ENCODE measurements at regions not wholly inside any gene's neighbourhood (a gene's known extent, or its start where the extent isn't known, plus 50 kb on each side); places are given as distances from the start of the nearest gene placed in this dataset.
"Not testable (repeated sequence)": the region's sequence is repeated elsewhere in the genome, so short reads cannot be mapped to it uniquely, and the experiment has no call there.

DNA sequence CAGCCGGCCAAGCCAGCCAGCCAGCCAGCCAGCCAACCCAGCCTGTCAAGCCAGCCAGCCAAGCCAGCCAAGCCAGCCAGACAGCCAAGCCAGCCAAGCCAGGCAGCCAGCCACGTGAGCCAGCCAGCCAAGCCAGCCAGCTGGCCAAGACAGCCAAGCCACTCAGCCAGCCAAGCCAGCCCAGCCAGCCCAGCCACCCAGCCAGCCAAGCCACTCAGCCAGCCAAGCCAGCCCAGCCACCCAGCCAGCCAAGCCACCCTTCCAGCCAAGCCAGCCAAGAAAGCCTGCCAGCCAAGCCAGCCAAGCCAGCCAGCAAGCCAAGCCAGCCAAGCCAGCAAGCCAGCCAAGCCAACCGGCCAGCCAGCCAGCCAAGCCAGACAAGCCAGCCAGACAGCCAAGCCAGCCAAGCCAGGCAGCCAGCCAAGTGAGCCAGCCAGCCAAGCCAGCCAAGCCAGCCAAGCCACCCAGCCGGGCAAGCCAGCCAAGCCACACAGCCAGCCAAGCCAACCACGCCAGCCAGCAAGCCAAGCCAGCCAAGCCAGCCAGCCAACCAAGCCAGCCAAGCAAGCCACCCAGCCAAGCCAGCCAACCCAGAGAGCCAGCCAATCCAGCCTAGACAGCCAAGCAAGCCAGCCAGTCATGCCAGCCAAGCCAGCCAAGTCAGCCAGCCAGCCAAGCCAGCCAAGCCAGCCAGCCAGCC, 199.5 kb downstream of the GOLGA6L6 start:
- in situ Hi-C loops (cut with MboI; ENCODE audit: low sequenced_read_pairs, unreplicated experiment), result no loop called here
- TF ChIP-seq, protein P1, sequence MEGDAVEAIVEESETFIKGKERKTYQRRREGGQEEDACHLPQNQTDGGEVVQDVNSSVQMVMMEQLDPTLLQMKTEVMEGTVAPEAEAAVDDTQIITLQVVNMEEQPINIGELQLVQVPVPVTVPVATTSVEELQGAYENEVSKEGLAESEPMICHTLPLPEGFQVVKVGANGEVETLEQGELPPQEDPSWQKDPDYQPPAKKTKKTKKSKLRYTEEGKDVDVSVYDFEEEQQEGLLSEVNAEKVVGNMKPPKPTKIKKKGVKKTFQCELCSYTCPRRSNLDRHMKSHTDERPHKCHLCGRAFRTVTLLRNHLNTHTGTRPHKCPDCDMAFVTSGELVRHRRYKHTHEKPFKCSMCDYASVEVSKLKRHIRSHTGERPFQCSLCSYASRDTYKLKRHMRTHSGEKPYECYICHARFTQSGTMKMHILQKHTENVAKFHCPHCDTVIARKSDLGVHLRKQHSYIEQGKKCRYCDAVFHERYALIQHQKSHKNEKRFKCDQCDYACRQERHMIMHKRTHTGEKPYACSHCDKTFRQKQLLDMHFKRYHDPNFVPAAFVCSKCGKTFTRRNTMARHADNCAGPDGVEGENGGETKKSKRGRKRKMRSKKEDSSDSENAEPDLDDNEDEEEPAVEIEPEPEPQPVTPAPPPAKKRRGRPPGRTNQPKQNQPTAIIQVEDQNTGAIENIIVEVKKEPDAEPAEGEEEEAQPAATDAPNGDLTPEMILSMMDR (IDR thresholded peaks at IDR 0.05; ENCODE audit: borderline replicate concordance, control extremely low read depth, extremely low read depth, insufficient read depth, missing control alignments), result no peak

DNA sequence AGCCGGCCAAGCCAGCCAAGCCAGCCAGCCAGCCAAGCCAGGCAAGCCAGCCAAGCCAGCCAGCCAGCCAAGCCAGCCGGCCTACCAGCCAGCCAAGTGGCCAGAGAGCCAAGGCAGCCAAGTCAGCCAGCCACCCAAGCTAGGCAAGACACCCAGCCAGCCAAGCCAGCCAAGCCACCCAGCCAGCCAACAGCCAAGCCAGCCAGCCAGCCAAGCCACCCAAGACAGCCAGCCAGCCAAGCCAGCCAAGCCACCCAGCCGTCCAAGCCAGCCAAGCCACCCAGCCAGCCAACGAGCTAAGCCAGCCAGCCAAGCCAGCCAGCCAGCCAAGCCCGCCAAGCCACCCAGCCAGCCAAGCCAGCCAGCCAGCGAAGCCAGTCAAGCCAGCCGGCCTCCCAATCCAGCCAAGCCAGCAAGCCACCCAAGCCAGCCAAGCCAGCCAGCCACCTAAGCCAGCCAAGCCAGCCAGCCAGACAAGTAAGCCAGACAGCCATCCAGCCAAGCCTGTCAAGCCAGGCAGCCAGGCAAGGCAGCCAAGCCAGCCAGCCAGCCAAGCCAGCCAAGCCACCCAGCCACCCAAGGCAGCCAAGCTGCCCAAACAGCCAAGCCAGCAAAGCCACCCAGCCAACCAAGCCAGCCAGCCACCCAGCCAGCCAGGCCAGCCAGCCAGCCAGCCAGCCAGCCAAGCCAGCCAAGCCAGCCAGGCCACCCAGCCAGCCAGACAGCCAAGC, 200.5 kb downstream of the GOLGA6L6 start:
- in situ Hi-C loops (cut with MboI; ENCODE audit: low sequenced_read_pairs, unreplicated experiment), result no loop called here
- TF ChIP-seq, protein P1 (IDR thresholded peaks at IDR 0.05; ENCODE audit: borderline replicate concordance, control extremely low read depth, extremely low read depth, insufficient read depth, missing control alignments), result no peak
- DNase-seq (ENCODE audit: low spot score), result peak; percentile 84

More for the DNA sequence above, 199.5 kb downstream of the GOLGA6L6 start:
- DNase-seq (ENCODE audit: low spot score), result peak; percentile 69

DNA sequence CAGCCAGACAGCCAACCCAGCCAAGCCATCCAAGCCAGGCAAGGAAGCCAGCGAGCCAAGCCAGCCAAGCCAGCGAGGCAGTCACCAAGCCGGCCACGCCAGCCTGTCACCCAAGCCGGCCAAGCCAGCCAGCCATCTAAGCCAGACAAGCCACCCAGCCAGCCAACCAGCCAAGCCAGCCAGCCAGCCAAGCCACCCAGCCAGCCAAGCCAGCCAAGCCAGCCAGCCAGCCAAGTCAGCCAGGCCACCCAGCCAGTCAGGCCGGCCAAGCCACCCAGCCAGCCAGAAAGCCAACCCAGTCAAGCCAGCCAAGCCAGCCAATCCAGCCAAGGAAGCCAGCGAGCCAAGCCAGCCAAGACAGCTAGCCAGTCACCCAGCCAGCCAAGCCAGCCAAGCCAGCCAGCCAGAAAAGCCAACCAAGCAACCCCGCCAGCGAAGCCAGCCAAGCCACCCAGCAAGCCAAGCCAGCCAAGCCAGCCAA, 201.2 kb downstream of the GOLGA6L6 start:
- DNase-seq (ENCODE audit: low spot score), result peak; percentile 71
- in situ Hi-C loops (cut with MboI; ENCODE audit: low sequenced_read_pairs, unreplicated experiment), result no loop called here
- TF ChIP-seq, protein P1 (IDR thresholded peaks at IDR 0.05; ENCODE audit: borderline replicate concordance, control extremely low read depth, extremely low read depth, insufficient read depth, missing control alignments), result no peak

DNA sequence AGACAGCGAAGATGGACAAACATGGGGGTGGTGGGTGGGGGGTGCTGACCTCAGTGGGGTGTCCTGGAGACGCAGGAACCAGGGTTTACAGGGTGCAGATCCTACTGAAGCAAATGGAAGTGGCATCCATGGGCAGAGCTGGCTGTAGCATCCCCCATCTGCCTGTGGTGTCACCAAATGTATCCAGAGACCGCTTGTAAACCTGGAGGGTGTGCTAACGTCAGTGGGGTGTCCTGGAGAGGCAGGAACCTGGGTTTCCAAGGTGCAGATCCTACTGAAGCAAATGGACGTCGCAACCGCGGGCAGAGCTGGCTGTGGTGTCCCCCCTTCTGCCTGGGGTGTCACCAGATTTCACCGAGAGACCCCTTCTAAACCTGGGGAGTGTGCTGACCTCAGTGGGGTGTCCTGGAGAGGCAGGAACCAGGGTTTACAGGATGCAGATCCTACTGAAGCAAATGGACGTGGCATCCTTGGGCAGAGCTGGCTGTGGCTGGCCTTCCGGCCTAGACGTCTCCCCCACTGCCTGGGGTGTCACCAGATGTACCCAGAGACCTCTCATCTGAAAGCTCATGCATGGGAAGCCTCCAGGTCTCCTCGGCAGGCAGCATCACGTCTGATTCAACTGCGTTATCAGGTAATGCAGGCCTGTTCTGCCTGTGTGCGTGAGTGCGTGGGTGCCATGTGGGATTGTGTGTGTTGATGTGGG, 202.4 kb downstream of the GOLGA6L6 start:
- DNase-seq (ENCODE audit: low spot score), result peak; percentile 25
- in situ Hi-C loops (cut with MboI; ENCODE audit: low sequenced_read_pairs, unreplicated experiment), result not testable (repeated sequence)

DNA sequence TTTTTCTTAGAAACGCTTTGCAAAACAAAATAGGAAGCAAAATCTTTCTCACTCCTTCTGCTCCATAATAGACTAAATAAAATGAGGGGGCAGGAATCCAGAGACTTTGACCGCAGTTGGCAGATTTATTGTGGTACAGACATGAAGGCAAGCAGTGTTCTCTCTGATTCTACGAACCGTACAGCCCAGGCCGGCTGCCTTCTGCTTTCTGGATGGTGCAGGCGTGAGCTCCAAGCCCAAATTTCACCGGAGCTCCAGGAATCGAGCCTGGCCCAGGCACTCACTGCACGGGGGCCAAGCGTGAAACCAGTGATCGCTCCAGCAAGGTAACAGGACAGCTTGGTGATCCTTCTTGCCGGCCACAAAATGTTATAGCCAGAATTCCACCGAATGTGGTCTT, 202.9 kb downstream of the GOLGA6L6 start:
- in situ Hi-C loops (cut with MboI; ENCODE audit: low sequenced_read_pairs, unreplicated experiment); DNase-seq (ENCODE audit: low spot score): not testable (repeated sequence)

DNA sequence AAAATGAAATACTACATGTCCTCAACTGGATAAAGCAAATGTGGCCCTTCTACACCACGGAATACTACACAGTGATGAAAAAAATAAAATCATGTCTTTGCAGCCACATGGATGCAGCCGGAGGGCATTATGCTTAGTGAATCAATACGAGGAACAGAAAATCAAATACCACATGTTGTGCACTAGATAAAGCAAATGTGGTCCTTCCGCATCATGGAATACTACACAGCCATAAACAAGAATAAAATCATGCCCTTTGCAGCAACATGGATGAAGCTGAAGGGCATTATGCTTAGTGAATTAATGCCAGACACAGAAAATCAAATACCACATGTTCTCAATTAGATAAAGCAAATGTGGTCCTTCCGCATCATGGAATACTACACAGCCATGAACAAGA, 204.4 kb downstream of the GOLGA6L6 start:
- in situ Hi-C loops (cut with MboI; ENCODE audit: low sequenced_read_pairs, unreplicated experiment); DNase-seq (ENCODE audit: low spot score): not testable (repeated sequence)

DNA sequence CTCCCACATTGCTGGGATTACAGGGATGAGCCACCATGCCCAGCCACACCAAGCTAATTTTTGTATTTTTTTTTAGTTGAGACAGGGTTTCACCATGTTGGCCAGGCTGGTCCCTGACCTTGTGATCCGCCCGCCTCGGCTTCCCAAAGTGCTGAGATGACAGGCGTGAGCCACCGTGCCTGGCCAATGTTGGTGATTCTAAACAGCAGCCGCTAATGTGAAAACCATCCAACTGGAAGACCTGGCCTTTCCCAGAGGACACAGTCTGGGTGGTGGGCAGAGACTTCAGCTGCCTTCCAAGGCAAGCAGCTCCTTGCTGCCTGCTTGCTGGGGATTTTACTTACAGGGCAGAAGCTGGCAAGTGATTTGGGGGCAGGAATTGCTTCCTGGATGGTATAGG, 207.1 kb downstream of the GOLGA6L6 start:
- in situ Hi-C loops (cut with MboI; ENCODE audit: low sequenced_read_pairs, unreplicated experiment); DNase-seq (ENCODE audit: low spot score): not testable (repeated sequence)

DNA sequence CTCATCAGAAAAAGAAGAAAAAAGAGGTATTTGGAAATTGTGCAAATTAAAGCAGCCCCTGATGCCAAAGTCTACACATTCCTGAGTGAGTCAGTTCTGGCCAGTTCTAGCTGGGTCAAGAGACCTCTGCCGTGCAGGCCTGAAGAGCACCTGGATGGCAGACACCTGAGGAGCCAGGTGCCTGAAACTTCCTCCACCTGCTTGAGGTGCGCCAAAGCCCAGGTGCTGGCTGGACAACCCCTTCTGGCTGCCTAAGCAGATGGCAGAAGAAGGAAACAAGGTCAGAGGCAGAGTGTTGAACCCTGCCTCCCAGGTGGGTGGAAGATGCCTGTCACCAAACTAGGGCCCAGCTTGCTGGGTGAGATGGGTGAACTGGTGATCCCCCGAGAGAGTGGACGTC, 215.8 kb downstream of the GOLGA6L6 start:
- DNase-seq (ENCODE audit: low spot score); in situ Hi-C loops (cut with MboI; ENCODE audit: low sequenced_read_pairs, unreplicated experiment): not testable (repeated sequence)

DNA sequence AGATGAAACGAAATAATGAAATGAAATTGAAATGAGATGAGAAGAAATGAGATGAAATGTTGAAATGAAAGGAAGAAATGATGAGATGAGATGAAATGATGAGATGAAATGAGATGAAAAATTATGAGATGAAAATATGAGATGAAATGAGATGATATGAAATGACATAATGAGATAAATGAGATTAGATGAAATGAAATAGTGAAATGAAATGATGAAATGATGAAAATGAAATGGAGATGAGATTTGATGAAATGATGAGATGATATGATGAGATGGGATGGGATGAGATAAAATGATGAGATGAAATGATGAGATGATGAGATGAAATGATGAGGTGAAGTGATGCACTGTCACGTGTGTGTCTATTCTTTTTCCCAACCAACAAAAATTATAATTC, 224.5 kb downstream of the GOLGA6L6 start:
- DNase-seq (ENCODE audit: low spot score); in situ Hi-C loops (cut with MboI; ENCODE audit: low sequenced_read_pairs, unreplicated experiment): not testable (repeated sequence)

DNA sequence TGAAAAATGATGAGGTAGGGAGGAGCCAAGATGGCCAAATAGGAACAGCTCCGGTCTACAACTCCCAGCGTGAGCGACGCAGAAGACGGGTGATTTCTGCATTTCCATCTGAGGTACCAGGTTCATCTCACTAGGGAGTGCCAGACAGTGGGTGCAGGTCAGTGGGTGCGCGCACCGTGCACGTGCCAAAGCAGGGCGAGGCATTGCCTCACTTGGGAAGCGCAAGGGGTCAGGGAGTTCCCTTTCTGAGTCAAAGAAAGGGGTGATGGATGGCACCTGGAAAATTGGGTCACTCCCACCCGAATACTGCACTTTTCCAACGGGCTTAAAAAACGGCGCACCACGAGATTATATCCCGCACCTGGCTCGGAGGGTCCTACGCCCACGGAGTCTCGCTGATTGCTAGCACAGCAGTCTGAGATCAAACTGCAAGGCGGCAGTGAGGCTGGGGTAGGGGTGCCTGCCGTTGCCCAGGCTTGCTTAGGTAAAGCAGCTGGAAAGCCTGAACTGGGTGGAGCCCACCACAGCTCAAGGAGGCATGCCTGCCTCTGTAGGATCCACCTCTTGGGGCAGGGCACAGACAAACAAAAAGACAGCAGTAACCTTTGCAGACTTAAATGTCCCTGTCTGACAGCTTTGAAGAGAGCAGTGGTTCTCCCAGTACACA, 230.5 kb downstream of the GOLGA6L6 start:
- DNase-seq (ENCODE audit: low spot score); in situ Hi-C loops (cut with MboI; ENCODE audit: low sequenced_read_pairs, unreplicated experiment): not testable (repeated sequence)
